Testis (tissue), 2 donors: ENCODE measurements at regions not wholly inside any gene's neighbourhood (a gene's known extent, or its start where the extent isn't known, plus 50 kb on each side); places are given as distances from the start of the nearest gene placed in this dataset.

Experiments used
- DNase-seq: peaks from one replicate; pipeline ENCODE4 v3.0.0-alpha.2; 2019
- H3K27ac ChIP-seq, 2 donors: fragments of 200-600 bp; sonication (generic); one replicate each; pipeline ENCODE4 v1.5.1; 2019
- H3K27me3 ChIP-seq: fragments of 200-600 bp; sonication (generic); one replicate; pipeline ENCODE4 v1.5.1; 2019
- H3K36me3 ChIP-seq: fragments of 200-600 bp; sonication (generic); one replicate; pipeline ENCODE4 v1.5.1; 2017; ENCODE audit warnings: low read depth; ENCODE audit errors: missing control alignments
- H3K4me1 ChIP-seq: fragments of 200-600 bp; sonication (generic); one replicate; pipeline ENCODE4 v1.5.1; 2019
- H3K4me3 ChIP-seq, 2 donors: fragments of 200-600 bp; sonication (generic); one replicate each; pipeline ENCODE4 v1.5.1; 2017 to 2019
- H3K9me3 ChIP-seq: fragments of 200-600 bp; sonication (generic); one replicate; pipeline ENCODE4 v1.5.1; 2017
- CTCF ChIP-seq, 3 experiments: fragments of 450-650 bp in 2 of 3; fragments of 200-600 bp in 1 of 3; sonication (generic) in 1 of 3; IDR thresholded peaks; one replicate each; pipeline ENCODE4 v1.5.1; 2016 to 2019; ENCODE audit warnings: antibody characterized with exemption in 3 of 3, mild to moderate bottlenecking in 2 of 3, moderate library complexity in 1 of 3
- POLR2A ChIP-seq: fragments of 450-650 bp; IDR thresholded peaks from one replicate; pipeline ENCODE4 v1.6.1; 2017; ENCODE audit warnings: antibody characterized with exemption, mild to moderate bottlenecking, moderate library complexity
- WGBS, 2 donors: methylation state at CpG; one replicate each; pipeline ENCODE4 v1.1.5; 2018; 5-methylcytosine and 5-hydroxymethylcytosine counted together
- intact Hi-C: fragments of 100-400 bp; cut with DNase I; formaldehyde crosslinking; loops from one replicate; pipeline ENCODE4 v1.15.1; 2023; ENCODE audit warnings: low total_unique reads
- microRNA counts, 2 donors: library from miRNA; unstranded; fragments of <30 nt; microRNA quantifications; one replicate each; lab custom pipeline; 2016
- microRNA-seq, 2 donors: library from miRNA; unstranded; fragments of <30 nt; microRNA quantifications; one replicate each; pipeline ENCODE4, GENCODE V29; 2016; ENCODE audit warnings: borderline number of aligned reads in 2 of 2, borderline replicate concordance in 1 of 2
- small RNA-seq, 2 donors: library from RNA; depleted of rRNA; stranded (forward); fragments of <200 nt; gene quantifications; one replicate each; pipeline ENCODE3, GENCODE V24; 2016

GRCh38 chr13:57073983-57074382 lies 66.7 kb upstream of the PRR20A start:
- 84 to 93% methylated on average over 2 of the region's 2 CpGs for WGBS, 2 donors
- Histone ChIP-seq H3K36me3 (no peaks in the 10 kb centered on the region), H3K27ac (no peak overlapping the region), H3K4me1 (no peaks in the 10 kb centered on the region), H3K27me3 (no peaks in the 10 kb centered on the region), H3K4me3 (no peak overlapping the region), H3K9me3 (no peaks in the 10 kb centered on the region)
- no peak for DNase-seq
- TF ChIP-seq CTCF (IDR thresholded peaks at IDR 0.05) = no peak
- TF ChIP-seq POLR2A = no peak
- intact Hi-C loops = no loop called here

- Histone ChIP-seq H3K4me3 (no peak overlapping the region), H3K9me3 (no peaks in the 10 kb centered on the region), H3K4me1 (no peaks in the 10 kb centered on the region), H3K36me3 (no peaks in the 10 kb centered on the region), H3K27ac (no peak overlapping the region), H3K27me3 (no peaks in the 10 kb centered on the region)
- TF ChIP-seq CTCF (IDR thresholded peaks at IDR 0.05) (no peak), POLR2A (no peak)
- DNase-seq = no peak
- intact Hi-C loops = no loop called here
- WGBS, 2 donors = 91 to 92% methylated on average over 2 of the region's 2 CpGs
Observed at GRCh38 chr13:57075588-57075987, 65.1 kb upstream of the PRR20A start.

- Histone ChIP-seq H3K27ac (no peak overlapping the region), H3K4me1 (no peaks in the 10 kb centered on the region), H3K36me3 (no peaks in the 10 kb centered on the region), H3K9me3 (no peaks in the 10 kb centered on the region), H3K27me3 (no peaks in the 10 kb centered on the region), H3K4me3 (no peak overlapping the region)
- WGBS, 2 donors = 86 to 88% methylated on average over 2 of the region's 2 CpGs
- no peak for TF ChIP-seq POLR2A
- intact Hi-C loops = no loop called here
- no peak for DNase-seq
Observed at GRCh38 chr13:57087006-57087405, 53.7 kb upstream of the PRR20A start.

MicroRNA genes in the stretch of these regions (microRNA counts, 767-probe panel; counts per million panel counts)
- microRNA hsa-miR-1297 (lab: Ali Mortazavi, UCI) = 0 to 152 counts per million in 2 donors

Small RNAs in the stretch of these regions (microRNA-seq; reads per million reads assigned to microRNA genes)
- gene MIR1297 = 0 reads per million in 2 donors
- 0 reads per million in 2 donors for gene MIR5007

Small RNAs in the stretch of these regions (small RNA-seq; reads per million reads assigned to genes)
- gene MIR5007 (0 reads per million in 2 donors), gene RF02271 (0 reads per million in 2 donors)
